Panc1 (cell line): ENCODE measurements at regions not wholly inside any gene's neighbourhood (a gene's known extent, or its start where the extent isn't known, plus 50 kb on each side); places are given as distances from the start of the nearest gene placed in this dataset.

Experiments
- POLR2AphosphoS5 ChIP-seq: IDR thresholded peaks from 2 replicates; pipeline ENCODE4 v1.6.1; 2012; ENCODE audit warnings: mild to moderate bottlenecking, low read depth, low read length, moderate library complexity
- TCF7L2 ChIP-seq: IDR thresholded peaks from 2 replicates; pipeline ENCODE4 v1.6.1; 2011; ENCODE audit warnings: mild to moderate bottlenecking, low read depth, low read length, inconsistent platforms
- TF ChIP-seq, protein P1 (sequence below): fragments of 450-650 bp; IDR thresholded peaks from 2 replicates; pipeline ENCODE4 v1.5.1; 2017; ENCODE audit warnings: mild to moderate bottlenecking

DNA sequence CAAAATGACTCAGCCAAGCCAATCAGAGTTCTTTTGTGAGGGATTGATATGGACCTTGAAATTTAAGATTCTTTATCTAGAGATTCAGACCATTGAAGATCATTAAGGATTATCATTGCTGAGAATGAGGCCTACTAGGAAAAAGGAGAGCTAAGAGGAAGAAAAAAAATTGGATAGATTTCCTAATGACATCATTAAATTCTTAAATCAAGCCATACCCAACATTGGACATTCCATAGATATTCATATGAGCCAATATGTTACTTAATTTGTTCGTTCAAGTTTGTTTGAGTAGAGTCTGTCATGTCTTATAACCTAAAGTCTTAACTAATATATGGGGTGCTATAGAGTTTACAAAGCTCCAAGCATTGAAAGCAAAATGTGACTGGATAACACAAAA, 727.9 kb upstream of the SEMA6A start:
- TF ChIP-seq, protein P1, sequence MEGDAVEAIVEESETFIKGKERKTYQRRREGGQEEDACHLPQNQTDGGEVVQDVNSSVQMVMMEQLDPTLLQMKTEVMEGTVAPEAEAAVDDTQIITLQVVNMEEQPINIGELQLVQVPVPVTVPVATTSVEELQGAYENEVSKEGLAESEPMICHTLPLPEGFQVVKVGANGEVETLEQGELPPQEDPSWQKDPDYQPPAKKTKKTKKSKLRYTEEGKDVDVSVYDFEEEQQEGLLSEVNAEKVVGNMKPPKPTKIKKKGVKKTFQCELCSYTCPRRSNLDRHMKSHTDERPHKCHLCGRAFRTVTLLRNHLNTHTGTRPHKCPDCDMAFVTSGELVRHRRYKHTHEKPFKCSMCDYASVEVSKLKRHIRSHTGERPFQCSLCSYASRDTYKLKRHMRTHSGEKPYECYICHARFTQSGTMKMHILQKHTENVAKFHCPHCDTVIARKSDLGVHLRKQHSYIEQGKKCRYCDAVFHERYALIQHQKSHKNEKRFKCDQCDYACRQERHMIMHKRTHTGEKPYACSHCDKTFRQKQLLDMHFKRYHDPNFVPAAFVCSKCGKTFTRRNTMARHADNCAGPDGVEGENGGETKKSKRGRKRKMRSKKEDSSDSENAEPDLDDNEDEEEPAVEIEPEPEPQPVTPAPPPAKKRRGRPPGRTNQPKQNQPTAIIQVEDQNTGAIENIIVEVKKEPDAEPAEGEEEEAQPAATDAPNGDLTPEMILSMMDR = no peak
- TF ChIP-seq POLR2AphosphoS5 (no peak), TCF7L2 (no peak)
